Tibial nerve (tissue), 4 donors: ENCODE measurements at regions not wholly inside any gene's neighbourhood (a gene's known extent, or its start where the extent isn't known, plus 50 kb on each side); places are given as distances from the start of the nearest gene placed in this dataset.

Experiments used
- DNase-seq, 2 donors: peaks; one replicate each; pipeline ENCODE4 v3.0.0-alpha.2; 2019; ENCODE audit warnings: low spot score in 2 of 2
- H3K27ac ChIP-seq, 4 donors: fragments of 200-600 bp; sonication (generic) in 3 of 4; one replicate each; pipeline ENCODE4 v1.5.1; 2017 to 2019; ENCODE audit warnings: mild to moderate bottlenecking in 1 of 4
- H3K27me3 ChIP-seq, 2 donors: fragments of 200-600 bp; sonication (generic) in 1 of 2; one replicate each; pipeline versions ENCODE4 v1.5.1 to v1.6.0; 2017 to 2019
- H3K36me3 ChIP-seq, 3 donors: fragments of 200-600 bp; sonication (generic); one replicate each; pipeline ENCODE4 v1.5.1; 2018 to 2019
- H3K4me1 ChIP-seq, 4 donors: fragments of 200-600 bp; sonication (generic) in 3 of 4; one replicate each; pipeline ENCODE4 v1.5.1; 2017 to 2019
- H3K4me3 ChIP-seq, 4 donors: fragments of 200-600 bp; sonication (generic) in 3 of 4; one replicate each; pipeline ENCODE4 v1.5.1; 2017 to 2019; ENCODE audit warnings: mild to moderate bottlenecking in 1 of 4, moderate library complexity in 1 of 4
- H3K9me3 ChIP-seq, 4 donors: fragments of 200-600 bp; sonication (generic) in 3 of 4; one replicate each; pipeline ENCODE4 v1.5.1; 2017 to 2019
- CTCF ChIP-seq, 5 experiments: fragments of 200-600 bp in 3 of 5; fragments of 450-650 bp in 2 of 5; sonication (generic) in 3 of 5; IDR thresholded peaks; one replicate each; pipeline ENCODE4 v1.5.1; 2016 to 2019; ENCODE audit warnings: antibody characterized with exemption in 5 of 5, mild to moderate bottlenecking in 3 of 5, moderate library complexity in 2 of 5
- EP300 ChIP-seq, 2 donors: sonication (generic); formaldehyde crosslinking; IDR thresholded peaks; one replicate each; pipeline ENCODE4 v1.6.1; 2017; ENCODE audit warnings: antibody characterized with exemption in 2 of 2, mild to moderate bottlenecking in 1 of 2
- POLR2A ChIP-seq, 2 donors: fragments of 450-650 bp; IDR thresholded peaks; one replicate each; pipeline ENCODE4 v1.6.1; 2017; ENCODE audit warnings: antibody characterized with exemption in 2 of 2, mild to moderate bottlenecking in 2 of 2, moderate library complexity in 2 of 2
- WGBS, 2 donors: methylation state at CpG; one replicate each; pipeline ENCODE4 v1.1.5; 2018; 5-methylcytosine and 5-hydroxymethylcytosine counted together

GRCh38 chr2:2698182-2699120, 367.4 kb upstream of the MYT1L start:
- no peak for DNase-seq
- H3K27me3 ChIP-seq, result no peaks in the 10 kb centered on the region
- H3K36me3 ChIP-seq, result no peaks in the 10 kb centered on the region
- TF ChIP-seq EP300 (IDR thresholded peaks at IDR 0.05) (no peak), CTCF (IDR thresholded peaks at IDR 0.05) (no peak), POLR2A (IDR thresholded peaks at IDR 0.05) (no peak)
- 74 to 84% methylated on average over 23 to 24 of the region's 24 CpGs for WGBS, 2 donors
- no peaks in the 10 kb centered on the region for H3K9me3 ChIP-seq
- H3K4me1 ChIP-seq, result no peaks in the 10 kb centered on the region
- no peak overlapping the region for H3K27ac ChIP-seq
- no peak overlapping the region for H3K4me3 ChIP-seq

- Histone ChIP-seq H3K36me3 (no peaks in the 10 kb centered on the region), H3K4me1 (no peaks in the 10 kb centered on the region), H3K9me3 (no peaks in the 10 kb centered on the region), H3K27ac (no peak overlapping the region), H3K27me3 (no peaks in the 10 kb centered on the region), H3K4me3 (no peak overlapping the region)
- 84% methylated on average over 12 to 13 of the region's 13 CpGs for WGBS, 2 donors
- TF ChIP-seq POLR2A (IDR thresholded peaks at IDR 0.05), result no peak
- no peak for TF ChIP-seq CTCF (IDR thresholded peaks at IDR 0.05)
- TF ChIP-seq EP300 (IDR thresholded peaks at IDR 0.05), result no peak
- no peak for DNase-seq
These were observed 365.8 kb upstream of the MYT1L start for GRCh38 chr2:2696733-2697455.

GRCh38 chr2:2696325-2696724, 365.2 kb upstream of the MYT1L start:
- 85% methylated on average over 5 of the region's 5 CpGs for WGBS, 2 donors
- DNase-seq, result no peak
- Histone ChIP-seq H3K4me1 (no peaks in the 10 kb centered on the region), H3K4me3 (no peak overlapping the region), H3K27me3 (no peaks in the 10 kb centered on the region), H3K9me3 (no peaks in the 10 kb centered on the region), H3K27ac (no peak overlapping the region), H3K36me3 (no peaks in the 10 kb centered on the region)
- no peak for TF ChIP-seq EP300 (IDR thresholded peaks at IDR 0.05)
- TF ChIP-seq POLR2A (IDR thresholded peaks at IDR 0.05), result no peak

GRCh38 chr2:2694746-2695145, 363.7 kb upstream of the MYT1L start:
- H3K9me3 ChIP-seq, result no peaks in the 10 kb centered on the region
- H3K27ac ChIP-seq, result no peak overlapping the region
- no peak for DNase-seq
- no peaks in the 10 kb centered on the region for H3K27me3 ChIP-seq
- TF ChIP-seq EP300 (IDR thresholded peaks at IDR 0.05), result no peak
- TF ChIP-seq CTCF (IDR thresholded peaks at IDR 0.05), result no peak
- H3K36me3 ChIP-seq, result no peaks in the 10 kb centered on the region
- no peak overlapping the region for H3K4me3 ChIP-seq
- H3K4me1 ChIP-seq, result no peaks in the 10 kb centered on the region
- 62 to 64% methylated on average over 13 of the region's 13 CpGs for WGBS, 2 donors

- Histone ChIP-seq H3K9me3 (no peaks in the 10 kb centered on the region), H3K4me3 (no peak overlapping the region), H3K27me3 (no peaks in the 10 kb centered on the region), H3K36me3 (no peaks in the 10 kb centered on the region), H3K27ac (no peak overlapping the region), H3K4me1 (no peaks in the 10 kb centered on the region)
- no peak for TF ChIP-seq EP300 (IDR thresholded peaks at IDR 0.05)
- TF ChIP-seq POLR2A (IDR thresholded peaks at IDR 0.05), result no peak
- TF ChIP-seq CTCF (IDR thresholded peaks at IDR 0.05), result no peak
- DNase-seq, result no peak
- 81% methylated on average over 21 of the region's 21 CpGs for WGBS, 2 donors
These were observed 361.7 kb upstream of the MYT1L start for GRCh38 chr2:2692599-2693389.
